Neural progenitor cell (in vitro differentiated cells): ENCODE measurements at regions not wholly inside any gene's neighbourhood (a gene's known extent, or its start where the extent isn't known, plus 50 kb on each side); places are given as distances from the start of the nearest gene placed in this dataset.

Experiments
- DNase-seq: peaks from one replicate; pipeline ENCODE4 v3.0.0-alpha.2; 2016; ENCODE audit warnings: low spot score
- H2AFZ ChIP-seq: fragments of 200-600 bp; sonication (generic); replicated peaks from 2 replicates; pipeline ENCODE4 v1.6.1; 2016; ENCODE audit warnings: antibody characterized with exemption
- H3F3A ChIP-seq: fragments of 200-600 bp; sonication (generic); 2 replicates; pipeline ENCODE4 v1.6.1; 2016; ENCODE audit warnings: antibody characterized with exemption, low read depth
- H3K27ac ChIP-seq: fragments of 200-600 bp; sonication (generic); 2 replicates; pipeline ENCODE4 v1.5.1; 2016; ENCODE audit warnings: mild to moderate bottlenecking
- H3K27me3 ChIP-seq: fragments of 200-600 bp; sonication (generic); 2 replicates; pipeline ENCODE4 v1.6.1; 2016; ENCODE audit warnings: mild to moderate bottlenecking, moderate library complexity
- H3K36me3 ChIP-seq: fragments of 200-600 bp; sonication (generic); 2 replicates; pipeline ENCODE4 v1.5.1; 2016
- H3K4me1 ChIP-seq: fragments of 200-600 bp; sonication (generic); 2 replicates; pipeline ENCODE4 v1.6.1; 2016; ENCODE audit warnings: mixed run types
- H3K4me2 ChIP-seq: fragments of 200-600 bp; sonication (generic); 2 replicates; pipeline ENCODE4 v1.6.1; 2016
- H3K4me3 ChIP-seq: fragments of 200-600 bp; sonication (generic); 2 replicates; pipeline ENCODE4 v1.5.1; 2016
- H3K79me2 ChIP-seq: fragments of 200-600 bp; sonication (generic); 2 replicates; pipeline ENCODE4 v1.6.1; 2016; ENCODE audit warnings: low read depth
- H3K9ac ChIP-seq: fragments of 200-600 bp; sonication (generic); 2 replicates; pipeline ENCODE4 v1.6.1; 2016
- H3K9me3 ChIP-seq: fragments of 200-600 bp; sonication (generic); 2 replicates; pipeline ENCODE4 v1.5.1; 2016; ENCODE audit warnings: low read depth
- H4K20me1 ChIP-seq: fragments of 200-600 bp; sonication (generic); 2 replicates; pipeline ENCODE4 v1.6.1; 2016; ENCODE audit warnings: low read depth
- H3K27ac Mint-ChIP-seq: 3 replicates; pipeline ENCODE4 v1.8.0; 2021; ENCODE audit warnings: mixed read lengths
- H3K27me3 Mint-ChIP-seq: 2 replicates; pipeline ENCODE4 v1.8.0; 2022; ENCODE audit warnings: low read depth, mild to moderate bottlenecking, inconsistent platforms, moderate library complexity, mixed read lengths; ENCODE audit not compliant: insufficient read depth
- H3K36me3 Mint-ChIP-seq: 3 replicates; pipeline ENCODE4 v1.8.0; 2021; ENCODE audit warnings: mixed read lengths
- H3K4me1 Mint-ChIP-seq: 3 replicates; pipeline ENCODE4 v1.8.0; 2021; ENCODE audit warnings: mixed read lengths
- H3K4me3 Mint-ChIP-seq: 3 replicates; pipeline ENCODE4 v1.8.0; 2021; ENCODE audit warnings: mild to moderate bottlenecking, moderate library complexity, mixed read lengths
- H3K9me3 Mint-ChIP-seq: 3 replicates; pipeline ENCODE4 v1.8.0; 2020; ENCODE audit warnings: mixed read lengths
- CTCF ChIP-seq: fragments of 200-600 bp; sonication (generic); IDR thresholded peaks from 2 replicates; pipeline ENCODE4 v1.5.1; 2017; ENCODE audit warnings: antibody characterized with exemption, mild to moderate bottlenecking
- EZH2 ChIP-seq: fragments of 200-600 bp; sonication (generic); IDR thresholded peaks from 2 replicates; pipeline ENCODE4 v1.6.1; 2017; ENCODE audit warnings: antibody characterized with exemption, mild to moderate bottlenecking, moderate library complexity
- EZH2phosphoT487 ChIP-seq: fragments of 200-600 bp; sonication (generic); IDR thresholded peaks from 2 replicates; pipeline ENCODE4 v1.6.1; 2017; ENCODE audit warnings: antibody characterized with exemption

GRCh38 chr2:137826373-137827372 lies 137.6 kb upstream of the HNMT start:
- H3F3A ChIP-seq, result no peaks in the 10 kb centered on the region
- no peaks in the 10 kb centered on the region for H4K20me1 ChIP-seq
- H3K79me2 ChIP-seq, result no peaks in the 10 kb centered on the region
- no peak overlapping the region for H3K9ac ChIP-seq
- H3K27me3 ChIP-seq, result no peaks in the 10 kb centered on the region
- H3K4me3 Mint-ChIP-seq, result no peak overlapping the region
- DNase-seq, result no peak
- no peaks in the 10 kb centered on the region for H3K36me3 ChIP-seq
- no peak for TF ChIP-seq EZH2
- no peak for TF ChIP-seq EZH2phosphoT487
- no peak for TF ChIP-seq CTCF
- no peak overlapping the region for H2AFZ ChIP-seq
- H3K4me2 ChIP-seq, result no peak overlapping the region
- no peak overlapping the region for H3K4me3 ChIP-seq
- H3K36me3 Mint-ChIP-seq, result no peaks in the 10 kb centered on the region
- H3K9me3 Mint-ChIP-seq, result no peaks in the 10 kb centered on the region
- peaks cover 4% of the 10 kb centered on the region for H3K4me1 Mint-ChIP-seq
- H3K9me3 ChIP-seq, result no peaks in the 10 kb centered on the region
- H3K27ac ChIP-seq, result no peak overlapping the region
- no peaks in the 10 kb centered on the region for H3K27me3 Mint-ChIP-seq
- peaks cover 9% of the 10 kb centered on the region for H3K4me1 ChIP-seq
- H3K27ac Mint-ChIP-seq, result no peak overlapping the region

GRCh38 chr2:137828624-137829023 lies 135.6 kb upstream of the HNMT start:
- H3K27ac Mint-ChIP-seq, result no peak overlapping the region
- no peaks in the 10 kb centered on the region for H3K9me3 Mint-ChIP-seq

DNA sequence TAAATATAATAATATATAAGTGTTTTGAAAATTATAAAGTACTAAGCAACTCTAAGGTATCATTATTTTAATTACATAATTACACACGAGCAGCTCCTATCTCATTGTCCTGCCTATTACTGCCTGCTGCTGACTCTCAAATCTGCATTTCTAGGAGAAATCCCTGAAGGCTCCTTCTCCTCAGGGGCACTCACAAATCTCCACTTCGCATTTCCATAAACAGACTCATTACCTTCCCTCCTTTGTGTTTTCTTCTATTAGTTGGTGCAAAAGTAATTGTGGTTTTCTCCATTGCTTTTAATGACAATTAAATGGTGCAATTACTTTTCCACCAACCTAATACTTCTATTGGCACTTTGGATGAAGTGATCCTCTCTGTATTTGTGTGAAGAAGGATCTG lies 135.0 kb upstream of the HNMT start:
- no peak overlapping the region for H3K4me3 Mint-ChIP-seq
- peaks cover 4% of the 10 kb centered on the region for H3K4me1 Mint-ChIP-seq
- Histone ChIP-seq H3K4me1 (peaks cover 9% of the 10 kb centered on the region), H3K27ac (no peak overlapping the region), H4K20me1 (no peaks in the 10 kb centered on the region), H3K27me3 (no peaks in the 10 kb centered on the region), H2AFZ (no peak overlapping the region), H3K9me3 (no peaks in the 10 kb centered on the region), H3K79me2 (no peaks in the 10 kb centered on the region), H3K36me3 (no peaks in the 10 kb centered on the region), H3F3A (no peaks in the 10 kb centered on the region), H3K4me2 (no peak overlapping the region), H3K9ac (no peak overlapping the region), H3K4me3 (no peak overlapping the region)
- TF ChIP-seq CTCF (no peak), EZH2 (no peak), EZH2phosphoT487 (no peak)
- H3K36me3 Mint-ChIP-seq, result no peaks in the 10 kb centered on the region
- no peak for DNase-seq
- no peaks in the 10 kb centered on the region for H3K27me3 Mint-ChIP-seq
- no peaks in the 10 kb centered on the region for H3K9me3 Mint-ChIP-seq
- H3K27ac Mint-ChIP-seq, result no peak overlapping the region

More at GRCh38 chr2:137828624-137829023, 135.6 kb upstream of the HNMT start:
- H3K4me1 Mint-ChIP-seq, result peaks cover 4% of the 10 kb centered on the region
- DNase-seq, result no peak
- H3K4me3 ChIP-seq, result no peak overlapping the region
- no peaks in the 10 kb centered on the region for H3K36me3 ChIP-seq
- no peak overlapping the region for H3K4me2 ChIP-seq
- no peaks in the 10 kb centered on the region for H3K36me3 Mint-ChIP-seq
- H3K9me3 ChIP-seq, result no peaks in the 10 kb centered on the region
- peaks cover 9% of the 10 kb centered on the region for H3K4me1 ChIP-seq
- H4K20me1 ChIP-seq, result no peaks in the 10 kb centered on the region
- no peak overlapping the region for H2AFZ ChIP-seq
- H3F3A ChIP-seq, result no peaks in the 10 kb centered on the region
- no peaks in the 10 kb centered on the region for H3K79me2 ChIP-seq
- H3K27ac ChIP-seq, result no peak overlapping the region
- H3K27me3 ChIP-seq, result no peaks in the 10 kb centered on the region
- no peak overlapping the region for H3K9ac ChIP-seq
- no peaks in the 10 kb centered on the region for H3K27me3 Mint-ChIP-seq
- TF ChIP-seq EZH2phosphoT487, result no peak
- no peak for TF ChIP-seq EZH2
- TF ChIP-seq CTCF, result no peak
- no peak overlapping the region for H3K4me3 Mint-ChIP-seq
